Fibroblast of lung (primary cell): ENCODE measurements at regions not wholly inside any gene's neighbourhood (a gene's known extent, or its start where the extent isn't known, plus 50 kb on each side); places are given as distances from the start of the nearest gene placed in this dataset.

Experiments used
- DNase-seq, 2 donors: peaks; one replicate each; pipeline versions ENCODE4 v3.0.0 to v3.0.0-alpha.2; 2010; ENCODE audit warnings: low read depth in 2 of 2
- H2AFZ ChIP-seq: 2 replicates; pipeline ENCODE4 v1.5.1; 2012; ENCODE audit warnings: low read length, control low read depth, inconsistent platforms
- H3K27ac ChIP-seq: 2 replicates; pipeline ENCODE4 v1.5.1; 2011; ENCODE audit warnings: low read length, control low read depth; ENCODE audit not compliant: insufficient read depth
- H3K27me3 ChIP-seq: 2 replicates; pipeline ENCODE4 v1.5.1; 2011; ENCODE audit warnings: mild to moderate bottlenecking, low read length; ENCODE audit not compliant: control insufficient read depth, insufficient read depth
- H3K36me3 ChIP-seq: 2 replicates; pipeline ENCODE4 v1.5.1; 2011; ENCODE audit warnings: low read length; ENCODE audit not compliant: control insufficient read depth, insufficient read depth
- H3K4me1 ChIP-seq: 2 replicates; pipeline ENCODE4 v1.5.1; 2011; ENCODE audit warnings: low read length; ENCODE audit not compliant: control insufficient read depth, insufficient read depth; ENCODE audit errors: extremely low read depth
- H3K4me2 ChIP-seq: 2 replicates; pipeline ENCODE4 v1.5.1; 2011; ENCODE audit warnings: low read length, control low read depth; ENCODE audit not compliant: insufficient read depth; ENCODE audit errors: extremely low read depth
- H3K4me3 ChIP-seq, 4 experiments: fragments of 200-600 bp in 1 of 4; sonication (generic) in 1 of 4; replicated peaks in 1 of 4; 2 replicates each; pipeline ENCODE4 v1.5.1; 2011 to 2016; ENCODE audit warnings: low read length in 4 of 4, low read depth in 3 of 4, mild to moderate bottlenecking in 3 of 4, control low read depth in 2 of 4, inconsistent platforms in 1 of 4, mixed read lengths in 1 of 4; ENCODE audit not compliant: insufficient read depth in 1 of 4; ENCODE audit errors: control extremely low read depth in 1 of 4
- H3K79me2 ChIP-seq: 2 replicates; pipeline ENCODE4 v1.5.1; 2012; ENCODE audit warnings: mild to moderate bottlenecking, low read length, inconsistent platforms; ENCODE audit not compliant: control insufficient read depth, insufficient read depth
- H3K9ac ChIP-seq: 2 replicates; pipeline ENCODE4 v1.5.1; 2011; ENCODE audit warnings: mild to moderate bottlenecking, low read length, control low read depth; ENCODE audit not compliant: insufficient read depth
- H3K9me3 ChIP-seq: 2 replicates; pipeline ENCODE4 v1.5.1; 2012; ENCODE audit warnings: low read depth, low read length; ENCODE audit not compliant: control insufficient read depth, insufficient read depth
- H4K20me1 ChIP-seq: 2 replicates; pipeline ENCODE4 v1.5.1; 2011; ENCODE audit warnings: low read length; ENCODE audit not compliant: control insufficient read depth, insufficient read depth; ENCODE audit errors: extremely low read depth
- EZH2 ChIP-seq: IDR thresholded peaks from 2 replicates; pipeline ENCODE4 v1.5.1; 2012; ENCODE audit warnings: low read length, control low read depth, mild to moderate bottlenecking; ENCODE audit errors: missing control alignments
- TF ChIP-seq, protein P1 (sequence below), 2 donors: IDR thresholded peaks in 1 of 2; conservative IDR thresholded peaks in 1 of 2; 1 replicate in 1 of 2; 2 replicates in 1 of 2; pipeline ENCODE4 v1.5.1; 2011 to 2012; ENCODE audit warnings: low read length in 2 of 2, control low read depth in 1 of 2, inconsistent platforms in 1 of 2, low read depth in 1 of 2, mild to moderate bottlenecking in 1 of 2

DNA sequence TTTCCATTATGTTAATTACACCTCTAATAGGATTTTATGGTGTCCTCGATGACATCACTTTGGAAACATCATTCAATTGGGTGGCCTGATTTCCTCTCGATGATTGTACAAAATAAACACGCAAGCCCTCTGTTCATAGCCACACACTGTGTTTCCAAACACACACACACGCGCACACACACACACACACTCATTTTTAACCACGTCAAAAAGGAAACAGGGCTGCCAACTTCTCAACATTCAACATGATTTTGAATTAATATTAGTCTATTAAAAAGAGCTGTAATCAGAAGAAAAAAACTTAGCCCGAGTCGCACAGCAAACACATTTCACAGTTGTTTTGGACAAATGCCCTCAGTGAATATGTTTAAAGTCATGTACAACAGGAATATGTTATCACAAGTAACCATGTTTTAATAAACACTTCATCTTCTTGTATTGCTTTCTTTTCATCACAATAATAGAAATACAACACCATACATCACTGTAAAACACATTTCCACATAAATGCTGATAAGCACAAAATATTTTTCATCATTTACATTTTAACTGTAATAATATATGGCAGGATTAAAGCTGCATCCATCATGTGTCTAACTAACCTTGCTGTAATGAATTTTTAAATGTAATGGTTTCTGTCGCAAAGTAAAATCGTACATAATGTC is 219.1 kb upstream of the IRX3 start:
- DNase-seq, result peak in 1 of 2 donors; percentile 59
- TF ChIP-seq, protein P1, sequence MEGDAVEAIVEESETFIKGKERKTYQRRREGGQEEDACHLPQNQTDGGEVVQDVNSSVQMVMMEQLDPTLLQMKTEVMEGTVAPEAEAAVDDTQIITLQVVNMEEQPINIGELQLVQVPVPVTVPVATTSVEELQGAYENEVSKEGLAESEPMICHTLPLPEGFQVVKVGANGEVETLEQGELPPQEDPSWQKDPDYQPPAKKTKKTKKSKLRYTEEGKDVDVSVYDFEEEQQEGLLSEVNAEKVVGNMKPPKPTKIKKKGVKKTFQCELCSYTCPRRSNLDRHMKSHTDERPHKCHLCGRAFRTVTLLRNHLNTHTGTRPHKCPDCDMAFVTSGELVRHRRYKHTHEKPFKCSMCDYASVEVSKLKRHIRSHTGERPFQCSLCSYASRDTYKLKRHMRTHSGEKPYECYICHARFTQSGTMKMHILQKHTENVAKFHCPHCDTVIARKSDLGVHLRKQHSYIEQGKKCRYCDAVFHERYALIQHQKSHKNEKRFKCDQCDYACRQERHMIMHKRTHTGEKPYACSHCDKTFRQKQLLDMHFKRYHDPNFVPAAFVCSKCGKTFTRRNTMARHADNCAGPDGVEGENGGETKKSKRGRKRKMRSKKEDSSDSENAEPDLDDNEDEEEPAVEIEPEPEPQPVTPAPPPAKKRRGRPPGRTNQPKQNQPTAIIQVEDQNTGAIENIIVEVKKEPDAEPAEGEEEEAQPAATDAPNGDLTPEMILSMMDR (conservative IDR thresholded peaks at IDR 0.05 in 1 of 2, IDR thresholded peaks at IDR 0.05 in 1 of 2; ENCODE audit: low read depth in 1 of 2, low read length in 2 of 2), result no peak
- TF ChIP-seq EZH2, result no peak
- H3K27ac ChIP-seq, result no peak overlapping the region

DNA sequence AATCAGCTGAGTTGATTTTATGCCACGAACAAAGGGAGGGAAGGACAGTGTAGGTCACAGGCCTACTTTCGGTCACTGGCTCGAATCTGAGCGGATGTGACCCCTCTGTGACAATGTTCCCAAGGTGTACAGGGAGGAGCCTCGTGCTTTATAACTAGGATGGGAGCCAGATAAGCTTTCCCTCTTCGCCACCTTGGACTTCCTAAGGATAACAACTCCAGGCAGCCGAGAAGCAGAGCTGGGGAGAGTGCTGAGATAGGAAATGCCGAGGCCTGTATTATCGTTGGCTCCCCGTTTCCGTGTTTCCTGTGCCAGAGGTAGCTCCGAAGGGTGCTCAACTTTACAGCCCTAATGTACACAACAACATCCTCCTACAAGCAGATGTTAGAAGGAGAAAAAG is 217.8 kb upstream of the IRX3 start:
- TF ChIP-seq, protein P1 (conservative IDR thresholded peaks at IDR 0.05 in 1 of 2, IDR thresholded peaks at IDR 0.05 in 1 of 2; ENCODE audit: low read depth in 1 of 2, low read length in 2 of 2), result no peak
- TF ChIP-seq EZH2, result no peak

More for the DNA sequence above, 219.1 kb upstream of the IRX3 start:
- Histone ChIP-seq H4K20me1 (no peaks in the 10 kb centered on the region), H3K4me2 (no peak overlapping the region), H3K79me2 (no peaks in the 10 kb centered on the region), H3K9me3 (no peaks in the 10 kb centered on the region), H3K27me3 (no peaks in the 10 kb centered on the region), H2AFZ (no peak overlapping the region), H3K4me3 (no peak overlapping the region), H3K36me3 (no peaks in the 10 kb centered on the region), H3K9ac (no peak overlapping the region), H3K4me1 (no peaks in the 10 kb centered on the region)

DNA sequence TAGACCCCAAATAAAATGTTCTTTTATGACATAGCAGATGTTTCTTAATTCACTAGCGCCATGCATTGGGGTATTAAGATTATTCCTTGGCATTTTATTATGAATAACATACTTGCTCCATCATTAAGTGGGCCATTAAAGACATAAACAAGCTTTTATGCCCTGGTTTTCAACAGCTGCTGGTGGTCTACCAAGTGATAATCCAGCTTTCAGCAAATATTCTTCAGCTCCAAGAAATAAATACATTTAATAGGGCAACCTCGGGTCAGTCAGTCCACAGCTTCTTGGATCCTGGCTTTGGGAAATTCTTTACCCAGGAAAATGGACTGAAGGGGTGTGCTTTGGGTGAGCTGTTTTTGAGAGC is 217.3 kb upstream of the IRX3 start:
- H3K27me3 ChIP-seq, result no peaks in the 10 kb centered on the region
- no peak overlapping the region for H3K9ac ChIP-seq
- H3K4me1 ChIP-seq, result no peaks in the 10 kb centered on the region
- DNase-seq, result no peak
- H3K4me3 ChIP-seq, result no peak overlapping the region
- H3K79me2 ChIP-seq, result no peaks in the 10 kb centered on the region
- no peaks in the 10 kb centered on the region for H4K20me1 ChIP-seq
- H3K9me3 ChIP-seq, result no peaks in the 10 kb centered on the region
- no peaks in the 10 kb centered on the region for H3K36me3 ChIP-seq
- TF ChIP-seq EZH2, result no peak
- TF ChIP-seq, protein P1 (conservative IDR thresholded peaks at IDR 0.05 in 1 of 2, IDR thresholded peaks at IDR 0.05 in 1 of 2; ENCODE audit: low read depth in 1 of 2, low read length in 2 of 2), result no peak
- no peak overlapping the region for H2AFZ ChIP-seq
- no peak overlapping the region for H3K27ac ChIP-seq
- no peak overlapping the region for H3K4me2 ChIP-seq

More for the DNA sequence above, 217.8 kb upstream of the IRX3 start:
- Histone ChIP-seq H3K9ac (no peak overlapping the region), H3K79me2 (no peaks in the 10 kb centered on the region), H3K4me3 (no peak overlapping the region), H3K4me2 (no peak overlapping the region), H3K36me3 (no peaks in the 10 kb centered on the region), H3K27ac (no peak overlapping the region), H2AFZ (no peak overlapping the region), H3K4me1 (no peaks in the 10 kb centered on the region), H3K9me3 (no peaks in the 10 kb centered on the region), H3K27me3 (no peaks in the 10 kb centered on the region), H4K20me1 (no peaks in the 10 kb centered on the region)
- DNase-seq, result no peak
